Ovary (tissue), 7 donors: ENCODE measurements at regions not wholly inside any gene's neighbourhood (a gene's known extent, or its start where the extent isn't known, plus 50 kb on each side); places are given as distances from the start of the nearest gene placed in this dataset.

ENCODE experiments used
- DNase-seq, 5 donors: peaks; one replicate each; pipeline ENCODE4 v3.0.0-alpha.2; 2019 to 2020
- H3K27ac ChIP-seq, 2 donors: fragments of 200-600 bp; one replicate each; pipeline versions ENCODE4 v1.5.1 to v1.8.0; 2019 to 2022
- H3K27me3 ChIP-seq: fragments of 200-600 bp; one replicate; pipeline ENCODE4 v1.8.0; 2022
- H3K36me3 ChIP-seq: fragments of 200-600 bp; sonication (generic); one replicate; pipeline ENCODE4 v1.5.1; 2019
- H3K4me1 ChIP-seq: one replicate; pipeline ENCODE4 v1.8.1; 2013; ENCODE audit warnings: mild to moderate bottlenecking, moderate library complexity; ENCODE audit not compliant: insufficient read depth
- H3K4me3 ChIP-seq: fragments of 200-600 bp; sonication (generic); one replicate; pipeline ENCODE4 v1.5.1; 2017
- H3K9me3 ChIP-seq, 2 donors: fragments of 200-600 bp in 1 of 2; sonication (generic) in 1 of 2; one replicate each; pipeline versions ENCODE4 v1.5.1 to v1.8.1; 2013 to 2019; ENCODE audit warnings: mild to moderate bottlenecking in 1 of 2, moderate library complexity in 1 of 2
- CTCF ChIP-seq, 3 donors: fragments of 450-650 bp in 2 of 3; fragments of 200-600 bp in 1 of 3; IDR thresholded peaks; one replicate each; pipeline versions ENCODE4 v1.5.1 to v1.8.0; 2016 to 2022; ENCODE audit warnings: antibody characterized with exemption in 3 of 3, mild to moderate bottlenecking in 1 of 3
- EP300 ChIP-seq: sonication (generic); formaldehyde crosslinking; IDR thresholded peaks from one replicate; pipeline ENCODE4 v1.6.1; 2017; ENCODE audit warnings: antibody characterized with exemption
- POLR2A ChIP-seq: fragments of 450-650 bp; IDR thresholded peaks from one replicate; pipeline ENCODE4 v1.6.1; 2017; ENCODE audit warnings: antibody characterized with exemption, mild to moderate bottlenecking, moderate library complexity
- WGBS, 3 donors: extraction: QIAGEN DNeasy Blood & Tissue Kit in 1 of 3; methylation state at CpG; one replicate each; pipeline versions ENCODE4 v1.1.5 to v1.1.7; 2013 to 2017; 5-methylcytosine and 5-hydroxymethylcytosine counted together
- intact Hi-C, 4 donors: fragments of 100-400 bp; cut with DNase I; formaldehyde crosslinking; loops; one replicate each; pipeline versions ENCODE4 v1.11.0 to v1.15.1; 2022 to 2023
- donor health status: DM: no; HTN: no; CAD: no; lungs with moderate emphysema.
- donor health status: DM: no; HTN: no; CAD: no.
- donor health status: Bipolar disorder and iron deficiency.
- donor health status: DM: no; HTN: no; CAD: no.
- donor health status: DM: yes; HTN: yes; CAD: no.

- Histone ChIP-seq H3K9me3 (no peaks in the 10 kb centered on the region), H3K4me3 (no peak overlapping the region), H3K27me3 (no peaks in the 10 kb centered on the region), H3K36me3 (no peaks in the 10 kb centered on the region), H3K27ac (no peak overlapping the region), H3K4me1 (no peaks in the 10 kb centered on the region)
- TF ChIP-seq CTCF (IDR thresholded peaks at IDR 0.05) (no peak), POLR2A (no peak), EP300 (no peak)
- intact Hi-C loops = loop anchor here in 1 of 4 donors (10.0 kb wide), 1 partner anchor 202 kb away; no protein-coding TSS in a partner anchor
- DNase-seq = no peak
- 8 to 10% (median 10%) methylated on average over 31 of the region's 31 CpGs for WGBS, 3 donors
These were observed 127.4 kb downstream of the FAM53A start for GRCh38 chr4:1556541-1557220.

- no peaks in the 10 kb centered on the region for H3K36me3 ChIP-seq
- WGBS, 3 donors = 77 to 85% (median 81%) methylated on average over 16 of the region's 16 CpGs
- no peak for TF ChIP-seq EP300
These were observed 129.2 kb downstream of the FAM53A start for GRCh38 chr4:1554876-1555265.

DNA sequence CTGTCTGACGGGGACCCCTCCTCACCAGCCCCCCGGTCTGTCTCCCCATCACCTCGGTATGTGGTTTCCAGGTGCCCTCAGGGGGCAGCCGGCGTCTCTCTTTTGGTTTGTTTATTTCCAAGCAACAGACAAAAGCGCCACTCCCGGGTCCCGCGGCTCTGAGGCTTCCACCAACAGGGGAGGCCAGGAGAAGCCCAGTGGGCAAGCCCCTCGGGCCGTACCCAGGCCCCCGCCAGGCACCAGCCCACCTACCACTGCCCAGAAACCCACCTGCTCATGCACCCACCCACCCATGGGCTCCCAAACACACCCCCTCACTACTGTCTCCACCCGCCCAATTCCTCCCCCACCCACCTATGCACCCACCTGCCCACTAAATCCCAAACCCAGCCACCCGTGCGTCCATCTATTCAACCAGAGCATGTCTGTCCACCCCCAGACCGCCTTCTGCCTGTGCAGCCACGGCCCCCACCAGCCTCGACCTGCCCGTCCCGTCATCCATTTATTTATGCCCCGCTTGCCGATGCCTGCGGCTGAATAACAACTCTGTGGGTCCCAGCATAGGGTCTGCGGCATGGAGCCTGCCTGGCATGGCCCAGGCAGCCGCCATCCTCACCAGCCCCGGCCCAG, 129.8 kb downstream of the FAM53A start:
- WGBS, 3 donors = 65 to 76% (median 70%) methylated on average over 26 of the region's 26 CpGs
- Histone ChIP-seq H3K4me1 (no peaks in the 10 kb centered on the region), H3K9me3 (no peaks in the 10 kb centered on the region), H3K4me3 (no peak overlapping the region), H3K27ac (no peak overlapping the region), H3K36me3 (no peaks in the 10 kb centered on the region), H3K27me3 (no peaks in the 10 kb centered on the region)
- TF ChIP-seq POLR2A = no peak
- no peak for TF ChIP-seq EP300
- no peak for TF ChIP-seq CTCF (IDR thresholded peaks at IDR 0.05)
- intact Hi-C loops = loop anchor here in 2 of 4 donors (5.0 to 10.0 kb wide), 2 partner anchors 197 to 200 kb away; no protein-coding TSS in a partner anchor
- no peak for DNase-seq

More at GRCh38 chr4:1554876-1555265, 129.2 kb downstream of the FAM53A start:
- Histone ChIP-seq H3K27ac (no peak overlapping the region), H3K27me3 (no peaks in the 10 kb centered on the region), H3K9me3 (no peaks in the 10 kb centered on the region), H3K4me1 (no peaks in the 10 kb centered on the region), H3K4me3 (no peak overlapping the region)
- no peak for DNase-seq
- intact Hi-C loops = loop anchor here in 2 of 4 donors (5.0 to 10.0 kb wide), 2 partner anchors 198 to 200 kb away; no protein-coding TSS in a partner anchor

- TF ChIP-seq POLR2A = no peak
- Histone ChIP-seq H3K4me1 (peaks cover 7% of the 10 kb centered on the region), H3K27ac (no peak overlapping the region), H3K27me3 (no peaks in the 10 kb centered on the region), H3K4me3 (no peak overlapping the region), H3K36me3 (no peaks in the 10 kb centered on the region), H3K9me3 (no peaks in the 10 kb centered on the region)
- DNase-seq = no peak
- 59 to 72% (median 64%) methylated on average over 17 to 18 of the region's 18 CpGs for WGBS, 3 donors
- intact Hi-C loops = loop anchor here in 2 of 4 donors (5.0 to 10.0 kb wide), 2 partner anchors 196 to 199 kb away; no protein-coding TSS in a partner anchor
These were observed 130.7 kb downstream of the FAM53A start for GRCh38 chr4:1553365-1553764.

DNA sequence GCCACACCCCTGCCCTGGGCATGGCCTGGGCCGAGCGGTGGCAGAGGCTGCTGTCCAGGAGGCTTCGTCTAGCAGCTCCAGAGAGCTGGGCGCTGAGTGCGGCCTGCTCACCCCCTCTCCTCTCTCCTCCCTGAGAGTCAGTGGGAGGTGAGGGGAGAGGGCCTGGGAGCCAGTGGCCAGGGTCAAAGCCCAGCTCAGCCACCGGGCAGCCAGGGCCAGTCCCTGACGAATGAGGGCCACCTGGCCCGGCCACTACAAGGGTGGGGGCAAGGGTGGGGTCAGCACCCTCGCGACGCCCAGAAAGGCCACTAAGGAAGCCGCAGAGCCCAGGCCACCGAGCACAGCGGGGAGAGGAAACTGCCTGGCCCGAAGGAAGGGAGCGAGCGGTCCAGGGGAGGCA, 131.7 kb downstream of the FAM53A start:
- no peak for DNase-seq

More for the DNA sequence above, 131.7 kb downstream of the FAM53A start:
- Histone ChIP-seq H3K9me3 (no peaks in the 10 kb centered on the region), H3K36me3 (no peaks in the 10 kb centered on the region), H3K4me1 (peaks cover 7% of the 10 kb centered on the region), H3K4me3 (no peak overlapping the region), H3K27me3 (no peaks in the 10 kb centered on the region), H3K27ac (no peak overlapping the region)
- intact Hi-C loops = loop anchor here in 2 of 4 donors (5.0 to 10.0 kb wide), 2 partner anchors 195 to 198 kb away; no protein-coding TSS in a partner anchor
- WGBS, 3 donors = 68 to 81% (median 77%) methylated on average over 17 of the region's 17 CpGs
- no peak for TF ChIP-seq POLR2A
